ENCODE measurements at regions not wholly inside any gene's neighbourhood (a gene's known extent, or its start where the extent isn't known, plus 50 kb on each side); places are given as distances from the start of the nearest gene placed in this dataset.

DNA sequence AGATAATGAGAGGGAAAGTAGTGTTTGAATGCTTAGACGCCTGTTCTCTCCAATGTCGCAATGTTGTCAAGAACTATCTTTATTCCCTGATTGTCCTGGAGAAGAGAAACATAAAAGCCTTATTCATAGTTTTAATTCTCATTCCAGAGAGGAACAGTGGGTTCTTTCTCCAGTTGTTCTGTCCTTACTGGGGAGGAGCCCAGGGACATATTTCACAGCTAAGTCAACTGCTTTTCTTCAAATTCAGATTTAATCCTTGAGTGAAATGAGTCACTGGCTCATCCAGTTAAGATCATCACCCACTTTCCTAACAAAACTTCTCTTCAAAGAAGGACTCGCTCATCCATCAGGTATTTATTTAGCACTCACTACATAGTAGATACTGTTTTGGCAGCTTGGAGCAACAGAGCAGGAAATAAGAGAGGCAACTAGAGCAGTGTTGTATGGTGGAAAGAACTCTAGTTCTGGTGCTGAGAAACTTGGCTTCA is 365.7 kb upstream of the USP24 start:
- Mint-ChIP-seq H3K9me3 (no peaks in the 10 kb centered on the region), H3K27ac (no peak overlapping the region), H3K27me3 (peaks cover 3% of the 10 kb centered on the region), H3K36me3 (no peaks in the 10 kb centered on the region), H3K4me1 (ENCODE audit: unreplicated experiment) (peaks cover 32% of the 10 kb centered on the region), H3K4me3 (no peak overlapping the region)
- TF ChIP-seq, protein P1, sequence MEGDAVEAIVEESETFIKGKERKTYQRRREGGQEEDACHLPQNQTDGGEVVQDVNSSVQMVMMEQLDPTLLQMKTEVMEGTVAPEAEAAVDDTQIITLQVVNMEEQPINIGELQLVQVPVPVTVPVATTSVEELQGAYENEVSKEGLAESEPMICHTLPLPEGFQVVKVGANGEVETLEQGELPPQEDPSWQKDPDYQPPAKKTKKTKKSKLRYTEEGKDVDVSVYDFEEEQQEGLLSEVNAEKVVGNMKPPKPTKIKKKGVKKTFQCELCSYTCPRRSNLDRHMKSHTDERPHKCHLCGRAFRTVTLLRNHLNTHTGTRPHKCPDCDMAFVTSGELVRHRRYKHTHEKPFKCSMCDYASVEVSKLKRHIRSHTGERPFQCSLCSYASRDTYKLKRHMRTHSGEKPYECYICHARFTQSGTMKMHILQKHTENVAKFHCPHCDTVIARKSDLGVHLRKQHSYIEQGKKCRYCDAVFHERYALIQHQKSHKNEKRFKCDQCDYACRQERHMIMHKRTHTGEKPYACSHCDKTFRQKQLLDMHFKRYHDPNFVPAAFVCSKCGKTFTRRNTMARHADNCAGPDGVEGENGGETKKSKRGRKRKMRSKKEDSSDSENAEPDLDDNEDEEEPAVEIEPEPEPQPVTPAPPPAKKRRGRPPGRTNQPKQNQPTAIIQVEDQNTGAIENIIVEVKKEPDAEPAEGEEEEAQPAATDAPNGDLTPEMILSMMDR (conservative IDR thresholded peaks at IDR 0.05): no peak
- no peak for DNase-seq (ENCODE audit: extremely low spot score, unreplicated experiment)

DNA sequence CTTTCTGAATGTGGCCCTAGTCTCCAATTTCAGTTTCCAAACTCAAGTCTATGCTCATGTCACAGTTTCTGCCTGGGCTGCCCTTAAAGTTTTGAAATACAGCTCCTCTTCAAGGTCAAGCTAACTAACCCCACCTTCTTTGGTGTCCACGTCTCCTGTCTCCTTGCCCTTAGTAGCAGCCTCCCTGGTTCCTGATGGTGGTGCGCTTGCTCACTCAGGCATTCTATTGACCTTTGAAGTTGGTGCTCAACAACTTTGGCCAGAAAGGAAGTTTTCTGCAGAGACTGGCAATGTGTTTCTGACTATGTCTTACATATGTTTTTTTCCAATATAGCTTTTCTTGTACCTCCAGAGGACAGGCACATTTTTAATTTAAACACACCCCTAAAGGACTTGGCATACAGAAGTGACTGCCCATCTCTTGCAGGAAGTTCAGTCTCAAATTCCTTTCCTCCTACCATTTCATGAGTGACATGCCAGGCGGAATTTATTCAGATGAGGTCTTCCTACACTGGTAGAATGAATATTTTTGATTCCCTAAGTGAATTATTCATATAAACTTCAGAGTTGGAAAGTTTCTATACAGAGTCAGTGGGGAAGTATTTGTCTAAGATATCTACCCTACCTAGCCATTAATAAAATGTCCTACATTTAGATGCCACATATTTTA is 364.3 kb upstream of the USP24 start:
- Mint-ChIP-seq H3K27me3 (peaks cover 3% of the 10 kb centered on the region), H3K9me3 (no peaks in the 10 kb centered on the region), H3K27ac (no peak overlapping the region), H3K4me3 (no peak overlapping the region), H3K4me1 (ENCODE audit: unreplicated experiment) (peaks cover 24% of the 10 kb centered on the region), H3K36me3 (no peaks in the 10 kb centered on the region)
- DNase-seq (ENCODE audit: extremely low spot score, unreplicated experiment): no peak
- TF ChIP-seq, protein P1 (conservative IDR thresholded peaks at IDR 0.05): no peak

DNA sequence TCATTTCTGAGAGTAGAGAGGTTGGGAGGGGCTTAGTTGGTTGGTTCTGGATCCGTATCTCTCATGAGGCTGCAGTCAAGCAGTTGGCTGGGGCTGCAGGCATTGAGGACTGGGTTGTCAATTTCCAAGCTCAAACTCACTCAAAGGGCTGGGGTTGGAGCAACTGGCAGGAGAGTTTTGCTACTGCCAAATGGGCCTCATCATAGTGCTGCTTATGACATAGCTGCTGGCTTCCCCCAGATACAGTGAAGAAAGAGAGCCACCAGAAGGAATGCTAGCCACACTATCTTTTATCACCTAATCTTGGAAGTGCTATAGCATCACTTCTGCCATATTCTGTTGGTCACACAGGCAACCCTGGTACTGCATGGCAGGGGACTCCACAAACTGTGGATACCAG is 363.5 kb upstream of the USP24 start:
- no peaks in the 10 kb centered on the region for H3K36me3 Mint-ChIP-seq
- H3K27ac Mint-ChIP-seq: no peak overlapping the region
- no peak overlapping the region for H3K4me3 Mint-ChIP-seq
- H3K4me1 Mint-ChIP-seq (ENCODE audit: unreplicated experiment): peaks cover 19% of the 10 kb centered on the region
- no peaks in the 10 kb centered on the region for H3K9me3 Mint-ChIP-seq
- DNase-seq (ENCODE audit: extremely low spot score, unreplicated experiment): no peak
- H3K27me3 Mint-ChIP-seq: peaks cover 3% of the 10 kb centered on the region
- TF ChIP-seq, protein P1 (conservative IDR thresholded peaks at IDR 0.05): no peak

DNA sequence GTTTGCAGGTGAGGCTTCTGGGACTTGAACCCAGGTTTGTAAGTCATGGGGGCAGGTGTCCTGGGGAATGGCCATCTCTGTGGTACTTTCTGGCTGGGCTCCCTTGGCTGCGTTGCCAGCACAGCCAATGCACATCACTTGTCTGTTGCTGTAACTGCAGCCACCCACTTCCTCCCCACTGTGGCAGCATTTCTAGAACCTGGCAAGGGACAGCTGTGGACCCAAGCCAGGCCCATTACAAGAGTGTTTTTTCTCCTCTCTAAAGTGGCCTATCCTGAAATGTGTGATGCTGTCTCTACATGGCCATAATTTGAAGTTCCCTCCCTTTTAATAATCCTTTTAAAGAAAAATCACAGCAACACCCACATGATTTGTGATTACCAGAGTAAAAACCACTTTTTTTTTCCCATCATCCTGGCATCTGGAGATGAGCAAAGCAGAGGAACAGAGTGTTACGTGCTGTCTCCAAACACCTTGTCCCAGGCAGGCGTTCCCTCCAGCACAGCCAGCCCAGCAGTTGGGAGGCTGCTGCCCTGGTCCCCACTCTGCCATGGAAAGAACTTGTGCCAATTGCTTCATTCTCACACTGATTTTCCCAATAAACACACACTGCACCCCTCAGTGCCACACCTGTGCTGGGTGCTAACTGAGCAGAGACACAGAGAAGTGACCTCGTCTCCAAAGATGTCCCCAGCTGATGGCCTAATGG is 360.6 kb upstream of the USP24 start:
- Mint-ChIP-seq H3K4me3 (no peak overlapping the region), H3K9me3 (no peaks in the 10 kb centered on the region), H3K4me1 (ENCODE audit: unreplicated experiment) (peaks cover 12% of the 10 kb centered on the region), H3K27ac (no peak overlapping the region), H3K27me3 (peaks cover 10% of the 10 kb centered on the region), H3K36me3 (no peaks in the 10 kb centered on the region)
- DNase-seq (ENCODE audit: extremely low spot score, unreplicated experiment): no peak
- TF ChIP-seq, protein P1 (conservative IDR thresholded peaks at IDR 0.05): no peak

DNA sequence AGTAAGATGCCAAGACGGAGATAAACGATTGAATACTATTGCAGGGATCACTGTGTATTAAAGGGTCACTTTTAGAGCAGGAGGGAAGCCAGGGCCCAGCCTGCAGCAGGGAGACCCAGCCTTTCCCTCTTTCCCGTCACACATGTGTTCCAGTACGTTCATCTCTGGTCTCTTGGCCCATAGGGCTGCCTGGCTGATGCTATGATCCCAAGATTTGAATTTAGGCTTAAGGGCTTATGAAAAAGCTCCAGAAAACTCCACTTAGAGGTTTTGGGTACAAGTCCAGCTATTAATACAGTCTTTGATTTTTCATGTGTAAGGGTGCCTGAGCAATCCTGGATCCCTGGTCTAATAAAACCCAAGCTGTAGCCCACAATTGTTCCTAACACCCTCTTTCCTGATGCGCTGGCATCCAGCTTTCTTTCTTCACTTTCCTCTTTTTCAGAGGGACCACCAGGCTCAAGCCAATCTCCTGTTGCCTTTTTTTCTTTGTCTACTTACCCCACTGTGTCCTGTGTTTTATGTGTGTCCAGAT is 359.6 kb upstream of the USP24 start:
- Mint-ChIP-seq H3K27me3 (peaks cover 14% of the 10 kb centered on the region), H3K9me3 (no peaks in the 10 kb centered on the region), H3K36me3 (no peaks in the 10 kb centered on the region), H3K4me3 (no peak overlapping the region), H3K27ac (no peak overlapping the region), H3K4me1 (ENCODE audit: unreplicated experiment) (peaks cover 14% of the 10 kb centered on the region)
- TF ChIP-seq, protein P1 (conservative IDR thresholded peaks at IDR 0.05): no peak
- DNase-seq (ENCODE audit: extremely low spot score, unreplicated experiment): no peak
